PC-9 (cell line): ENCODE measurements at regions not wholly inside any gene's neighbourhood (a gene's known extent, or its start where the extent isn't known, plus 50 kb on each side); places are given as distances from the start of the nearest gene placed in this dataset.

ENCODE experiments used
- BruUV-seq: library from RNA; stranded (reverse); fragments of 400-500 nt; replicated peaks from 2 replicates; lab custom pipeline; 2021; lab: Mats Ljungman, UMichigan
- CTCF ChIA-PET: fragments of 300-600 bp; sonication (Branson Sonifier 250); formaldehyde crosslinking; loops from one replicate; lab custom pipeline; 2022; ENCODE audit warnings: antibody characterized with exemption; lab: Charles Lee
- POLR2A ChIA-PET: fragments of 300-600 bp; sonication (Branson Sonifier 250); formaldehyde crosslinking; loops from one replicate; lab custom pipeline; 2022; ENCODE audit warnings: antibody characterized with exemption; ENCODE audit not compliant: unreplicated experiment; lab: Charles Lee
- DNase-seq, 2 experiments: peaks; one replicate each; pipeline versions ENCODE4 v3.0.0 to v3.0.0-alpha.2; 2015 to 2022; ENCODE audit warnings: mixed read lengths in 1 of 2
- H2AFZ ChIP-seq: fragments of 200-600 bp; sonication (generic); 2 replicates; pipeline ENCODE4 v1.8.1; 2017; ENCODE audit warnings: antibody characterized with exemption
- H3F3A ChIP-seq: fragments of 200-600 bp; sonication (generic); 2 replicates; pipeline ENCODE4 v1.8.1; 2017; ENCODE audit warnings: antibody characterized with exemption, mild to moderate bottlenecking, low read depth; ENCODE audit not compliant: insufficient read depth
- H3K27ac ChIP-seq: fragments of 200-600 bp; sonication (generic); 2 replicates; pipeline ENCODE4 v1.6.1; 2016; ENCODE audit warnings: mixed run types
- H3K27me3 ChIP-seq: fragments of 200-600 bp; sonication (generic); 2 replicates; pipeline ENCODE4 v1.6.1; 2016; ENCODE audit warnings: low read depth, mixed run types; ENCODE audit not compliant: insufficient read depth
- H3K36me3 ChIP-seq: fragments of 200-600 bp; sonication (generic); 2 replicates; pipeline ENCODE4 v1.6.1; 2016; ENCODE audit warnings: low read depth, mixed run types
- H3K4me1 ChIP-seq: fragments of 200-600 bp; sonication (generic); replicated peaks from 2 replicates; pipeline ENCODE4 v1.6.1; 2016; ENCODE audit warnings: mixed run types; ENCODE audit not compliant: insufficient read depth
- H3K4me2 ChIP-seq: fragments of 200-600 bp; sonication (generic); 2 replicates; pipeline ENCODE4 v1.6.1; 2017; ENCODE audit warnings: mixed run types
- H3K4me3 ChIP-seq: fragments of 200-600 bp; sonication (generic); 2 replicates; pipeline ENCODE4 v1.6.1; 2016; ENCODE audit warnings: mixed run types
- H3K79me2 ChIP-seq: fragments of 200-600 bp; sonication (generic); 2 replicates; pipeline ENCODE4 v1.6.1; 2017; ENCODE audit warnings: low read depth, mixed run types
- H3K9me2 ChIP-seq: fragments of 200-600 bp; sonication (generic); 2 replicates; pipeline ENCODE4 v1.8.1; 2017; ENCODE audit warnings: mild to moderate bottlenecking; ENCODE audit not compliant: insufficient read depth
- H3K9me3 ChIP-seq: fragments of 200-600 bp; sonication (generic); 2 replicates; pipeline ENCODE4 v1.8.1; 2016; ENCODE audit warnings: low read depth; ENCODE audit not compliant: insufficient read depth
- H4K20me1 ChIP-seq: fragments of 200-600 bp; sonication (generic); 2 replicates; pipeline ENCODE4 v1.8.1; 2017; ENCODE audit not compliant: insufficient read depth
- EZH2 ChIP-seq: fragments of 200-600 bp; sonication (generic); IDR thresholded peaks from 2 replicates; pipeline ENCODE4 v1.8.0; 2017; ENCODE audit warnings: antibody characterized with exemption, low read depth
- intact Hi-C: fragments of 100-400 bp; cut with micrococcal nuclease; formaldehyde crosslinking; loops from one replicate; pipeline ENCODE4 v1.10.0; 2022; ENCODE audit not compliant: unreplicated experiment
- TF ChIP-seq, protein P1 (sequence below): fragments of 200-600 bp; sonication (generic); conservative IDR thresholded peaks from 2 replicates; pipeline ENCODE4 v1.6.1; 2017; ENCODE audit warnings: mixed run types, antibody characterized with exemption, mild to moderate bottlenecking, moderate library complexity

DNA sequence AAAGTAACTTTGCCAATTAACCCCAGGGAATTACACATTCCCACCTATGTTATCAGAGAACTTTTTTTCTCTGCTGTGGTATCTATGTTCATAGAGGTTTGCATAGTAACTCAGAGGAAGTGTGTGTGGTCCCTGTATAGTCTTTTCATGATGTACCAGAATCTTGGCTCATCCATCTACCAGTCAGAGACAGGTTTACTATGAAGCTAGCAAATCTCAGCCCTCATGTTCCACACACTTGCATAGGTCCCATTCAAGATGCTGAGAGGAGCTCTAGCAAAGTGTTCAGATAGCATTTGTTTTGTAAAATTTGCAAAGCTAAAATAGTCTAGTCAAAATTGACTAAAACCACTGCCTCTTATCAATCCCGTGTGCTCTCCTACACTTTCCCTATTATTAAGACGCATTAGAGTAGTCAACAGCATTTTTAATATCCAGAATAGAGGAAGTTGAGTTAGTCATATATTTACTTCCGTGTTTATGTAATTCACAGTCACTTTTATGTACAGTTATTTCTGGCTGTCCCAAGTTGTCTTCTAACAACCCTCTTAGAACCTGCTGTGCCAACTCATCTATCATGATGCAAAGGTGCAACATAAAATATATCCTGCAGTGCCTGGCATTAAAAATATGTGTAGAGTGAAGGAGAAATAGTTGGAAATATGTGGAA, 184.2 kb downstream of the FAM76B start:
- no TSS peak for BruUV-seq
- H3K4me2 ChIP-seq: no peak overlapping the region
- H3K27ac ChIP-seq: no peak overlapping the region
- DNase-seq: no peak
- POLR2A ChIA-PET: no interaction called here
- peaks cover 9% of the 10 kb centered on the region; the same call in 1 of the 2 replicates for H3K9me2 ChIP-seq
- H3K9me3 ChIP-seq: no peaks in the 10 kb centered on the region
- no peak overlapping the region for H3K4me3 ChIP-seq
- H3K79me2 ChIP-seq: no peaks in the 10 kb centered on the region
- TF ChIP-seq, protein P1, sequence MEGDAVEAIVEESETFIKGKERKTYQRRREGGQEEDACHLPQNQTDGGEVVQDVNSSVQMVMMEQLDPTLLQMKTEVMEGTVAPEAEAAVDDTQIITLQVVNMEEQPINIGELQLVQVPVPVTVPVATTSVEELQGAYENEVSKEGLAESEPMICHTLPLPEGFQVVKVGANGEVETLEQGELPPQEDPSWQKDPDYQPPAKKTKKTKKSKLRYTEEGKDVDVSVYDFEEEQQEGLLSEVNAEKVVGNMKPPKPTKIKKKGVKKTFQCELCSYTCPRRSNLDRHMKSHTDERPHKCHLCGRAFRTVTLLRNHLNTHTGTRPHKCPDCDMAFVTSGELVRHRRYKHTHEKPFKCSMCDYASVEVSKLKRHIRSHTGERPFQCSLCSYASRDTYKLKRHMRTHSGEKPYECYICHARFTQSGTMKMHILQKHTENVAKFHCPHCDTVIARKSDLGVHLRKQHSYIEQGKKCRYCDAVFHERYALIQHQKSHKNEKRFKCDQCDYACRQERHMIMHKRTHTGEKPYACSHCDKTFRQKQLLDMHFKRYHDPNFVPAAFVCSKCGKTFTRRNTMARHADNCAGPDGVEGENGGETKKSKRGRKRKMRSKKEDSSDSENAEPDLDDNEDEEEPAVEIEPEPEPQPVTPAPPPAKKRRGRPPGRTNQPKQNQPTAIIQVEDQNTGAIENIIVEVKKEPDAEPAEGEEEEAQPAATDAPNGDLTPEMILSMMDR: no peak
- no peak for TF ChIP-seq EZH2
- H3K36me3 ChIP-seq: no peaks in the 10 kb centered on the region
- intact Hi-C loops: no loop called here
- H4K20me1 ChIP-seq: 0 out of 2 replicates have a peak, but pooled peaks cover 4% of the 10 kb centered on the region
- CTCF ChIA-PET: no interaction called here
- H3K4me1 ChIP-seq: no peaks in the 10 kb centered on the region
- H2AFZ ChIP-seq: no peak overlapping the region
- no peaks in the 10 kb centered on the region for H3K27me3 ChIP-seq
- H3F3A ChIP-seq: no peaks in the 10 kb centered on the region

DNA sequence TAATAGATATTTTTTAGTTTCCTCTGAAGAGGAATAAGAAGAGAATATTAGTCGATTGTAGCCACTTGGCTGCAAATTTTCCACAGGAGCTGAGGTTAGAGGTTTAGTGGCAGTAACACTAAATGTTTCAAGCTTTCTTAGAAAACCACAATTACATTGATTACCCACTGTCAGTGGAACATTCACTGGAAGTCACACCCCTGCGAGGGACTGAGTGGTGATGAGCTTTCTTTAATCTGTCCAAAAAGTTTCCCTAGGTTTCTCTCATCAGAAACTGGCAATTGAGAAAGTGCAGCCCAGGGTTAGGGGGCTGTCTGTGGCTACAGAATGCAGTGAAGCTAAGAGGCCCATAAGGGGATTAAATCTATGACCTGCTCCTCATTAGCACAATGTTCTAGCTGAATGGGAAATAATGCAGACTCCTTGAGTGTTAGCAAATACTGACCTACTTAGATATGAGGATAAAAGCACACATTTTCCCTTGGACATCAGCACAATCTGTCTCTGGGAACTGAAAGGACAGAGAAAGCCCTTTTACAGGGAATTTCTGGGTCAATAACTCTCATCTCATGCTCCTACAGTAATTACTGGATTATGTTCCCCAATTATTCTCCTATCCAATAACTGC, 189.5 kb downstream of the FAM76B start:
- H3K9me2 ChIP-seq: no peaks in the 10 kb centered on the region; the same call in 1 of the 2 replicates
- no peaks in the 10 kb centered on the region for H3K36me3 ChIP-seq
- no peak overlapping the region for H3K4me2 ChIP-seq
- H3K4me1 ChIP-seq: no peaks in the 10 kb centered on the region
- no peak overlapping the region for H2AFZ ChIP-seq
- H3K79me2 ChIP-seq: no peaks in the 10 kb centered on the region
- H3K27ac ChIP-seq: no peak overlapping the region
- H3K4me3 ChIP-seq: no peak overlapping the region
- intact Hi-C loops: loop anchor here (5.0 kb wide), 1 partner anchor 1223 kb away; no protein-coding TSS in a partner anchor
- ChIA-PET POLR2A (no interaction called here), CTCF (no interaction called here)
- 0 out of 2 replicates have a peak, but pooled peaks cover 4% of the 10 kb centered on the region for H4K20me1 ChIP-seq
- TF ChIP-seq EZH2: no peak
- TF ChIP-seq, protein P1: no peak
- no peaks in the 10 kb centered on the region for H3K27me3 ChIP-seq
- no peaks in the 10 kb centered on the region for H3F3A ChIP-seq
- BruUV-seq: no TSS peak
- DNase-seq: no peak
- H3K9me3 ChIP-seq: no peaks in the 10 kb centered on the region

DNA sequence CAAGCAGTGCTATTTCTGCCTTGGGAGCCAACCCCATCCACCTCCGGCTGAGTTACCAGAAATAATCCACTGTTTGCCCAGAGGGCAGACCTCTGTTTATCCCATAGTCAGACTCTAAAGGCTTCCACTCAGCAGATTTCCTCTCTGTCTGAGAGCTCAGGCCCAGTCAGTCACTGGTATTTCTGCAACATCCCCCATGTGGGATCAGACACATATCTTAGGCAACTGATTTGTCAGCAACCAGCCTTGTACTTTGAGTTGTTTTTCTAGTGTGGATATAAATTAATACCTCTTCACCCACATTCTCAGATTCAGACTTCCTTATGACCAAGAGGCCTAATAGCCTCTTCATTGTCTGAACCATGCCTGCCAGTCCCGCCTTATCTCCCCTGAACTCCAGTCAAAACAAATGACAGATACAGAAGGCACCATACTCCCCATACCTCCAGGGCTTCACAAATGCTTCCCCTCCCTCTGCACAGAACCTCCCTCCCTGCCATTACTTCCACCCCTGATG, 193.6 kb downstream of the FAM76B start:
- TF ChIP-seq, protein P1: no peak
- TF ChIP-seq EZH2: no peak
- no TSS peak for BruUV-seq
- H3K4me1 ChIP-seq: no peaks in the 10 kb centered on the region
- ChIA-PET POLR2A (no interaction called here), CTCF (no interaction called here)
- H3K79me2 ChIP-seq: no peaks in the 10 kb centered on the region
- no peak overlapping the region for H3K27ac ChIP-seq
- H2AFZ ChIP-seq: no peak overlapping the region
- H3F3A ChIP-seq: no peaks in the 10 kb centered on the region
- no peaks in the 10 kb centered on the region for H3K9me3 ChIP-seq
- H3K4me3 ChIP-seq: no peak overlapping the region
- intact Hi-C loops: loop anchor here (5.0 kb wide), 1 partner anchor 1219 kb away; no protein-coding TSS in a partner anchor
- no peaks in the 10 kb centered on the region for H4K20me1 ChIP-seq
- no peaks in the 10 kb centered on the region for H3K36me3 ChIP-seq
- DNase-seq: no peak
- H3K4me2 ChIP-seq: no peak overlapping the region
- no peaks in the 10 kb centered on the region; the same call in 1 of the 2 replicates for H3K27me3 ChIP-seq
- H3K9me2 ChIP-seq: no peaks in the 10 kb centered on the region
